H1 (cell line): ENCODE measurements at regions not wholly inside any gene's neighbourhood (a gene's known extent, or its start where the extent isn't known, plus 50 kb on each side); places are given as distances from the start of the nearest gene placed in this dataset.

Source experiments
- CTCF ChIA-PET: fragments of 300-600 bp; sonication (Branson Sonifier 250); formaldehyde crosslinking; loops from one replicate; lab custom pipeline; 2021; ENCODE audit not compliant: partially characterized antibody; lab: Charles Lee
- POLR2A ChIA-PET: fragments of 300-600 bp; sonication (Branson Sonifier 250); formaldehyde crosslinking; loops from one replicate; lab custom pipeline; 2021; ENCODE audit warnings: inconsistent platforms; ENCODE audit not compliant: partially characterized antibody; lab: Charles Lee
- DNase-seq, 2 experiments: peaks; one replicate each; pipeline versions ENCODE4 v3.0.0 to v3.0.0-alpha.2; 2010 to 2022; ENCODE audit warnings: low spot score in 2 of 2, low read depth in 1 of 2, mixed read lengths in 1 of 2
- FAIRE-seq: peaks from 2 replicates; lab custom pipeline; 2011; peaks lifted over from hg19 to GRCh38; lab: Jason Lieb, UNC
- H2AFZ ChIP-seq: 2 replicates; pipeline ENCODE4 v1.8.1; 2012; ENCODE audit warnings: low read length, inconsistent platforms
- H2AK5ac ChIP-seq: 2 replicates; pipeline ENCODE4 v1.6.1; 2013; ENCODE audit warnings: low read depth, low read length
- H2BK120ac ChIP-seq: replicated peaks from 2 replicates; pipeline ENCODE3; 2013; ENCODE audit warnings: low read depth, low read length, inconsistent platforms
- H2BK12ac ChIP-seq: 2 replicates; pipeline ENCODE4 v1.6.1; 2013; ENCODE audit warnings: low read depth, low read length
- H2BK15ac ChIP-seq: 2 replicates; pipeline ENCODE4 v1.6.1; 2013; ENCODE audit warnings: low read length
- H2BK20ac ChIP-seq: 2 replicates; pipeline ENCODE4 v1.6.1; 2013; ENCODE audit warnings: low read length
- H2BK5ac ChIP-seq: 2 replicates; pipeline ENCODE4 v1.6.1; 2013; ENCODE audit warnings: low read depth, low read length
- H3K14ac ChIP-seq: 2 replicates; pipeline ENCODE4 v1.6.1; 2013; ENCODE audit warnings: inconsistent platforms; ENCODE audit not compliant: insufficient read length
- H3K18ac ChIP-seq: 2 replicates; pipeline ENCODE4 v1.6.1; 2013; ENCODE audit warnings: low read length; ENCODE audit errors: extremely low read depth
- H3K23ac ChIP-seq: 2 replicates; pipeline ENCODE4 v1.6.1; 2013; ENCODE audit warnings: inconsistent platforms; ENCODE audit not compliant: insufficient read length
- H3K23me2 ChIP-seq: 2 replicates; pipeline ENCODE4 v1.6.1; 2013; ENCODE audit warnings: low read depth, low read length
- H3K27ac ChIP-seq: 2 replicates; pipeline ENCODE4 v1.6.1; 2011; ENCODE audit warnings: low read depth, low read length, inconsistent platforms
- H3K27me3 ChIP-seq, 4 experiments: replicated peaks in 1 of 4; 1 replicate in 1 of 4; 2 replicates in 3 of 4; pipeline versions ENCODE4 v1.6.1 to v1.8.1; 2011 to 2013; ENCODE audit warnings: low read length in 3 of 4, mild to moderate bottlenecking in 3 of 4, inconsistent platforms in 2 of 4, mixed read lengths in 2 of 4, moderate library complexity in 1 of 4; ENCODE audit not compliant: control insufficient read depth in 3 of 4, insufficient read depth in 3 of 4; ENCODE audit errors: extremely low read depth in 1 of 4
- H3K36me3 ChIP-seq, 4 experiments: 2 replicates each; pipeline versions ENCODE4 v1.6.1 to v1.8.1; 2011 to 2013; ENCODE audit warnings: mild to moderate bottlenecking in 4 of 4, low read length in 3 of 4, moderate library complexity in 2 of 4, control low read depth in 1 of 4, inconsistent platforms in 1 of 4; ENCODE audit not compliant: insufficient read depth in 4 of 4, control insufficient read depth in 2 of 4
- H3K4ac ChIP-seq: replicated peaks from 2 replicates; pipeline ENCODE3; 2013; ENCODE audit warnings: low read length, low read depth, mixed read lengths, inconsistent platforms; ENCODE audit not compliant: insufficient read length
- H3K4me1 ChIP-seq, 4 experiments: replicated peaks in 1 of 4; 1 replicate in 1 of 4; 2 replicates in 3 of 4; pipeline versions ENCODE4 v1.6.1 to v1.8.1; 2011 to 2013; ENCODE audit warnings: low read length in 3 of 4, inconsistent platforms in 2 of 4, mixed read lengths in 1 of 4; ENCODE audit not compliant: insufficient read depth in 4 of 4, control insufficient read depth in 3 of 4
- H3K4me2 ChIP-seq, 2 experiments: 2 replicates each; pipeline versions ENCODE4 v1.6.1 to v1.8.1; 2011 to 2013; ENCODE audit warnings: low read depth in 2 of 2, low read length in 2 of 2, control low read depth in 1 of 2, inconsistent platforms in 1 of 2, mild to moderate bottlenecking in 1 of 2; ENCODE audit not compliant: insufficient read depth in 1 of 2
- H3K4me3 ChIP-seq, 4 experiments: fragments of 200-600, 300-600 bp in 1 of 4; sonication (generic), shearing (Covaris generic), sonication (Bioruptor Twin) in 1 of 4; 2 replicates each; pipeline versions ENCODE4 v1.5.1 to v1.8.1; 2011 to 2016; ENCODE audit warnings: low read length in 4 of 4, low read depth in 3 of 4, control low read depth in 2 of 4, inconsistent platforms in 2 of 4, mild to moderate bottlenecking in 2 of 4, mixed read lengths in 1 of 4, moderate library complexity in 1 of 4; ENCODE audit not compliant: insufficient read depth in 2 of 4; ENCODE audit errors: extremely low read depth in 1 of 4
- H3K56ac ChIP-seq: replicated peaks from 2 replicates; pipeline ENCODE3; 2013; ENCODE audit warnings: low read depth, mild to moderate bottlenecking, mixed read lengths, low read length, inconsistent platforms; ENCODE audit not compliant: insufficient read length
- H3K79me1 ChIP-seq: 2 replicates; pipeline ENCODE4 v1.6.1; 2013; ENCODE audit warnings: low read depth, low read length, control low read depth
- H3K79me2 ChIP-seq, 2 experiments: 2 replicates each; pipeline versions ENCODE4 v1.6.1 to v1.8.1; 2012 to 2013; ENCODE audit warnings: low read length in 2 of 2, mild to moderate bottlenecking in 2 of 2, inconsistent platforms in 1 of 2; ENCODE audit not compliant: insufficient read depth in 2 of 2, control insufficient read depth in 1 of 2
- H3K9ac ChIP-seq, 4 experiments: replicated peaks in 1 of 4; 1 replicate in 1 of 4; 2 replicates in 3 of 4; pipeline versions ENCODE4 v1.6.1 to v1.8.1; 2011 to 2013; ENCODE audit warnings: low read depth in 3 of 4, low read length in 3 of 4, control low read depth in 2 of 4, mild to moderate bottlenecking in 2 of 4, moderate library complexity in 2 of 4, inconsistent platforms in 1 of 4; ENCODE audit errors: extremely low read depth in 1 of 4
- H3K9me3 ChIP-seq, 2 experiments: 2 replicates each; pipeline versions ENCODE4 v1.6.1 to v1.8.1; 2012 to 2013; ENCODE audit warnings: mild to moderate bottlenecking in 2 of 2, moderate library complexity in 2 of 2, control low read depth in 1 of 2, inconsistent platforms in 1 of 2, low read depth in 1 of 2, low read length in 1 of 2, mixed read lengths in 1 of 2; ENCODE audit not compliant: insufficient read depth in 2 of 2
- H4K20me1 ChIP-seq, 2 experiments: replicated peaks in 1 of 2; 2 replicates each; pipeline versions ENCODE3 to v1.8.1; 2011 to 2013; ENCODE audit warnings: inconsistent platforms in 2 of 2, low read length in 2 of 2, mild to moderate bottlenecking in 1 of 2; ENCODE audit not compliant: insufficient read depth in 2 of 2, control insufficient read depth in 1 of 2
- H4K5ac ChIP-seq: 2 replicates; pipeline ENCODE4 v1.6.1; 2013; ENCODE audit warnings: low read length, low read depth, mixed read lengths, inconsistent platforms; ENCODE audit not compliant: insufficient read length
- H4K8ac ChIP-seq: 2 replicates; pipeline ENCODE4 v1.8.0; 2013; ENCODE audit warnings: mild to moderate bottlenecking, moderate library complexity, low read length, inconsistent platforms; ENCODE audit not compliant: insufficient read depth; ENCODE audit errors: extremely low read depth
- H4K91ac ChIP-seq: replicated peaks from 2 replicates; pipeline ENCODE3; 2013; ENCODE audit warnings: low read length, mixed read lengths, inconsistent platforms; ENCODE audit not compliant: insufficient read length
- GTF2F1 ChIP-seq: IDR thresholded peaks from 2 replicates; pipeline ENCODE4 v1.6.1; 2012; ENCODE audit warnings: low read depth, low read length, improper control_type of control experiment, borderline replicate concordance
- KDM5A ChIP-seq: fragments of 200-600 bp; IDR thresholded peaks from 2 replicates; pipeline ENCODE4 v1.7.1; 2012; ENCODE audit warnings: mild to moderate bottlenecking, low read length, inconsistent platforms, mixed read lengths
- RAD21 ChIP-seq, 2 experiments: IDR thresholded peaks in 1 of 2; conservative IDR thresholded peaks in 1 of 2; 2 replicates each; pipeline ENCODE4 v1.6.1; 2011; ENCODE audit warnings: low read depth in 2 of 2, low read length in 2 of 2, improper control_type of control experiment in 1 of 2, inconsistent platforms in 1 of 2, mild to moderate bottlenecking in 1 of 2, moderate library complexity in 1 of 2
- SP2 ChIP-seq: IDR thresholded peaks from 2 replicates; pipeline ENCODE4 v1.6.1; 2012; ENCODE audit warnings: mild to moderate bottlenecking, low read length, inconsistent platforms
- TAF1 ChIP-seq: IDR thresholded peaks from 2 replicates; pipeline ENCODE4 v1.6.1; 2011; ENCODE audit warnings: mild to moderate bottlenecking, low read depth, low read length
- YY1 ChIP-seq: IDR thresholded peaks from 2 replicates; pipeline ENCODE4 v1.6.1; 2011; ENCODE audit warnings: low read depth, mild to moderate bottlenecking, low read length
- WGBS, 2 experiments: shearing (Covaris generic) in 1 of 2; methylation state at CpG; one replicate each; pipeline versions ENCODE4 v1.1.6 to v1.1.7; 2013 to 2015; ENCODE audit warnings: low lambda C conversion rate in 2 of 2, mixed read lengths in 2 of 2, inconsistent platforms in 1 of 2, low coverage in 1 of 2, missing lambda C conversion rate in 1 of 2; ENCODE audit not compliant: insufficient replicate concordance in 2 of 2, insufficient coverage in 1 of 2, insufficient read length in 1 of 2; ENCODE audit errors: extremely low coverage in 1 of 2, missing lambda C conversion rate in 1 of 2; 5-methylcytosine and 5-hydroxymethylcytosine counted together

DNA sequence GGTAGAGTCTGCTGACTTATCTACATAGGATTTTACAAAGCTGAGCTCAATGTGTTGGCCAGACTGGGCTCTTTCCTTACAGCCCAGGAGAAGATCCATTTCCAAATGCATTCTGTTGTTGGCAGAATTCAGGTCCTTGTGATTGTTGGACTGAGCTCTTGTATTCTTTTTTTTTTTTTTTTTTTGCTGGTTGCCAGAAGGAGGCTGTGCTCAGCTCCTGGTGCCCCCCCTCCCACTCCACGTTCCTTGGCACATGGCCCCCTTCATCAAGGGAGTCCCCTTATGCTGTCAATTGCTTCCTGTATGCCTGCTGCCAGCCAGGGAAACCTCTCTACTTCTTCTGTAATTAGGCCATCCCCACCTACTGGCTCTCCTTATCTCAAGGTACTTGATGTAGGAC is 518.1 kb upstream of the AKR1E2 start:
- no peak overlapping the region for H2BK12ac ChIP-seq
- ChIA-PET CTCF (interaction anchor here (0.7 kb wide), 1 partner anchor 1115 kb away, joined by 3 read pairs; no protein-coding TSS in a partner anchor), POLR2A (no interaction called here)
- no peak overlapping the region for H3K4ac ChIP-seq
- H2AFZ ChIP-seq = no peak overlapping the region
- no peak overlapping the region for H3K18ac ChIP-seq
- H2BK120ac ChIP-seq = no peak overlapping the region
- H3K27me3 ChIP-seq = no peaks in the 10 kb centered on the region
- no peaks in the 10 kb centered on the region for H3K79me1 ChIP-seq
- no peak overlapping the region for H3K9ac ChIP-seq
- H3K4me1 ChIP-seq = no peaks in the 10 kb centered on the region; a peak in 1 of 7 replicates
- no peak overlapping the region for H4K5ac ChIP-seq
- H3K79me2 ChIP-seq = no peaks in the 10 kb centered on the region
- DNase-seq (no peak), FAIRE-seq (no peak)
- H2BK15ac ChIP-seq = no peak overlapping the region
- no CpG with 5 or more reads among the region's 1 CpG for WGBS, 2 experiments
- no peak overlapping the region for H4K91ac ChIP-seq
- H3K9me3 ChIP-seq = no peaks in the 10 kb centered on the region
- no peak overlapping the region for H3K23ac ChIP-seq
- H2BK20ac ChIP-seq = no peak overlapping the region
- H3K23me2 ChIP-seq = no peaks in the 10 kb centered on the region
- H3K56ac ChIP-seq = no peak overlapping the region
- H3K27ac ChIP-seq = no peak overlapping the region
- no peaks in the 10 kb centered on the region for H4K20me1 ChIP-seq
- TF ChIP-seq SP2 (no peak), YY1 (no peak), RAD21 (IDR thresholded peaks at IDR 0.05 in 1 of 2, conservative IDR thresholded peaks at IDR 0.05 in 1 of 2; ENCODE audit: low read depth in 2 of 2, low read length in 2 of 2) (no peak), KDM5A (no peak), GTF2F1 (no peak), TAF1 (no peak)
- H3K14ac ChIP-seq = no peak overlapping the region
- H2AK5ac ChIP-seq = no peak overlapping the region
- no peak overlapping the region for H3K4me3 ChIP-seq
- no peak overlapping the region for H4K8ac ChIP-seq
- no peaks in the 10 kb centered on the region for H3K36me3 ChIP-seq
- H3K4me2 ChIP-seq = no peak overlapping the region
- H2BK5ac ChIP-seq = no peak overlapping the region
